Hepatocyte (in vitro differentiated cells): ENCODE measurements at regions not wholly inside any gene's neighbourhood (a gene's known extent, or its start where the extent isn't known, plus 50 kb on each side); places are given as distances from the start of the nearest gene placed in this dataset.

Experiments used
- DNase-seq: peaks from one replicate; pipeline ENCODE4 v3.0.0-alpha.2; 2016; ENCODE audit warnings: low spot score
- H2AFZ ChIP-seq: fragments of 200-600 bp; sonication (generic); 2 replicates; pipeline ENCODE4 v1.6.0; 2016; ENCODE audit warnings: antibody characterized with exemption, mild to moderate bottlenecking
- H3K27ac ChIP-seq: fragments of 200-600 bp; sonication (generic); 2 replicates; pipeline ENCODE4 v1.5.1; 2016; ENCODE audit warnings: mild to moderate bottlenecking
- H3K27me3 ChIP-seq: fragments of 200-600 bp; sonication (generic); 2 replicates; pipeline ENCODE4 v1.6.1; 2016
- H3K36me3 ChIP-seq: fragments of 200-600 bp; sonication (generic); replicated peaks from 2 replicates; pipeline ENCODE4 v1.5.1; 2016; ENCODE audit warnings: low read depth; ENCODE audit not compliant: insufficient read depth
- H3K4me1 ChIP-seq: fragments of 200-600 bp; sonication (generic); 2 replicates; pipeline ENCODE4 v1.5.1; 2016; ENCODE audit warnings: mild to moderate bottlenecking, moderate library complexity; ENCODE audit not compliant: insufficient read depth
- H3K4me2 ChIP-seq: fragments of 200-600 bp; sonication (generic); 2 replicates; pipeline ENCODE4 v1.6.0; 2016
- H3K4me3 ChIP-seq: fragments of 200-600 bp; sonication (generic); 2 replicates; pipeline ENCODE4 v1.5.1; 2016; ENCODE audit warnings: mild to moderate bottlenecking
- H3K79me2 ChIP-seq: fragments of 200-600 bp; sonication (generic); 2 replicates; pipeline ENCODE4 v1.6.0; 2017; ENCODE audit warnings: mild to moderate bottlenecking
- H3K9me2 ChIP-seq: fragments of 200-600 bp; sonication (generic); replicated peaks from 2 replicates; pipeline ENCODE4 v1.6.0; 2017; ENCODE audit warnings: mild to moderate bottlenecking; ENCODE audit not compliant: insufficient read depth
- H3K9me3 ChIP-seq: fragments of 200-600 bp; sonication (generic); 2 replicates; pipeline ENCODE4 v1.5.1; 2016; ENCODE audit warnings: low read depth, mild to moderate bottlenecking
- H4K20me1 ChIP-seq: fragments of 200-600 bp; sonication (generic); 2 replicates; pipeline ENCODE4 v1.6.0; 2016; ENCODE audit warnings: mild to moderate bottlenecking; ENCODE audit not compliant: insufficient read depth, poor library complexity, severe bottlenecking
- CTCF ChIP-seq: fragments of 200-600 bp; sonication (generic); IDR thresholded peaks from 2 replicates; pipeline ENCODE4 v1.5.1; 2016; ENCODE audit warnings: antibody characterized with exemption, mild to moderate bottlenecking; ENCODE audit not compliant: poor library complexity
- EZH2 ChIP-seq: fragments of 200-600 bp; sonication (generic); IDR thresholded peaks from 2 replicates; pipeline ENCODE4 v1.6.1; 2016; ENCODE audit warnings: antibody characterized with exemption, mild to moderate bottlenecking, borderline replicate concordance
- EZH2phosphoT487 ChIP-seq: fragments of 200-600 bp; sonication (generic); IDR thresholded peaks from one replicate; pipeline ENCODE4 v1.6.1; 2018; ENCODE audit warnings: antibody characterized with exemption, mild to moderate bottlenecking, low read depth, moderate library complexity; ENCODE audit not compliant: unreplicated experiment, severe bottlenecking
- WGBS: methylation state at CpG from one replicate; pipeline ENCODE4 v1.1.6; 2016; ENCODE audit warnings: low lambda C conversion rate; ENCODE audit errors: missing lambda C conversion rate; 5-methylcytosine and 5-hydroxymethylcytosine counted together

GRCh38 chr5:136720674-136721073 lies 355.3 kb upstream of the TRPC7 start:
- no peak overlapping the region for H3K4me3 ChIP-seq
- H3K9me2 ChIP-seq, result no peaks in the 10 kb centered on the region
- no peaks in the 10 kb centered on the region for H3K36me3 ChIP-seq
- no peaks in the 10 kb centered on the region for H3K9me3 ChIP-seq
- H3K27ac ChIP-seq, result no peak overlapping the region
- no peaks in the 10 kb centered on the region for H3K27me3 ChIP-seq
- TF ChIP-seq EZH2phosphoT487 (no peak), EZH2 (no peak), CTCF (no peak)
- DNase-seq, result no peak
- no peak overlapping the region for H2AFZ ChIP-seq
- no peaks in the 10 kb centered on the region for H4K20me1 ChIP-seq
- 50% methylated on average over 2 of the region's 2 CpGs for WGBS
- no peak overlapping the region for H3K4me2 ChIP-seq
- peaks cover 3% of the 10 kb centered on the region for H3K4me1 ChIP-seq
- no peaks in the 10 kb centered on the region for H3K79me2 ChIP-seq

DNA sequence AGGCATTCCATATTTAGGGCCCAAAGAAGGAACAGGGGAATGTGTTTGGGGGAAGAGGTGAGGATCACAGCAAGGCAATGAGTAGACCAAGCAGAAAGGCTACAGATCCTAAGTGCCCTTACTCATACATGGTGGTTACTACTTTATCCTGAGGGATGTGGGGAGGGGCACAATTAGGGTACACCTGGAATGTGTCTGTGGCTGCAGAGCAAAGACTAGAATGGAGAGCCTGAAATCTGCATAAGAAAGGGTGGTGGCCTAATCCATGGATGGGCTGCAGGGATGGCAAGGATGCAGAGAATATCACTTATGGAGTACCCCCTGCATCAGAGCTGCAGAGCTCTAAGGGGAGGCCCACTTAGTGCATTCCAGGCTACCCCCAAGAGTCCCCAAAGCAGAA lies 352.6 kb upstream of the TRPC7 start:
- Histone ChIP-seq H3K4me3 (no peak overlapping the region), H3K4me2 (no peak overlapping the region), H3K4me1 (no peaks in the 10 kb centered on the region), H3K9me3 (no peaks in the 10 kb centered on the region), H3K27me3 (no peaks in the 10 kb centered on the region), H3K9me2 (no peaks in the 10 kb centered on the region), H3K79me2 (no peaks in the 10 kb centered on the region), H3K27ac (no peak overlapping the region), H2AFZ (no peak overlapping the region), H3K36me3 (no peaks in the 10 kb centered on the region), H4K20me1 (no peaks in the 10 kb centered on the region)
- no peak for DNase-seq
- TF ChIP-seq EZH2phosphoT487 (no peak), CTCF (no peak), EZH2 (no peak)

GRCh38 chr5:136714286-136714685 lies 348.9 kb upstream of the TRPC7 start:
- no peak overlapping the region for H3K4me3 ChIP-seq
- no peaks in the 10 kb centered on the region for H3K27me3 ChIP-seq
- no peaks in the 10 kb centered on the region for H3K9me3 ChIP-seq
- H3K27ac ChIP-seq, result no peak overlapping the region
- H3K4me1 ChIP-seq, result no peaks in the 10 kb centered on the region
- TF ChIP-seq EZH2 (no peak), EZH2phosphoT487 (no peak), CTCF (no peak)
- H3K4me2 ChIP-seq, result no peak overlapping the region
- H3K36me3 ChIP-seq, result no peaks in the 10 kb centered on the region
- no peaks in the 10 kb centered on the region for H3K79me2 ChIP-seq
- 96% methylated on average over 1 of the region's 1 CpG for WGBS
- H3K9me2 ChIP-seq, result no peaks in the 10 kb centered on the region
- H2AFZ ChIP-seq, result no peak overlapping the region
- DNase-seq, result no peak
- no peaks in the 10 kb centered on the region for H4K20me1 ChIP-seq

DNA sequence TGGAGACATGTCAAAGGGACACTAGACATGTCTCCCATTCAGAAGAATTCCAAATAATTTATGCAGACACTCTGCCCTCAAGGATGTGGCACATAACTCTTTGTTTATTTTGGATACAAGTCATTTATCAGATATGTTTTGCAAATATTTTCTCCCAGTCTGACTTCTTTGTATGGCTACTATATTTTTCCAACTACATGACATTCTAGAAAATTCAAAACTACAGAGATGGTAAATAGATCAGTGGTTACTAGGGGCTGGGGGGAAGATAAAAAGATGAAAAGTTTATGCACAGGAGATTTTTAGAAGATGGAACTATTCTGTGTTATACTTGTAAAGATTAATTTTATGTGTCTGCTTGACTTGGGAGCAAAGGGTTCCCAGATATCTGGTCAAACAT lies 347.3 kb upstream of the TRPC7 start:
- Histone ChIP-seq H3K4me1 (no peaks in the 10 kb centered on the region), H2AFZ (no peak overlapping the region), H3K9me2 (no peaks in the 10 kb centered on the region), H3K27ac (no peak overlapping the region), H3K79me2 (no peaks in the 10 kb centered on the region), H3K27me3 (no peaks in the 10 kb centered on the region), H4K20me1 (no peaks in the 10 kb centered on the region), H3K36me3 (no peaks in the 10 kb centered on the region), H3K9me3 (no peaks in the 10 kb centered on the region), H3K4me3 (no peak overlapping the region), H3K4me2 (no peak overlapping the region)
- TF ChIP-seq EZH2phosphoT487 (no peak), CTCF (no peak), EZH2 (no peak)
- no peak for DNase-seq
